IPS DF 19.7 (cell line): ENCODE measurements at regions not wholly inside any gene's neighbourhood (a gene's known extent, or its start where the extent isn't known, plus 50 kb on each side); places are given as distances from the start of the nearest gene placed in this dataset.
A peak's percentile ranks its signal among the peaks of the same experiment; 100 is the strongest.

Source experiments
- DNase-seq: peaks from one replicate; pipeline ENCODE4 v3.0.0-alpha.2; 2013; ENCODE audit warnings: low read depth, low spot score

DNA sequence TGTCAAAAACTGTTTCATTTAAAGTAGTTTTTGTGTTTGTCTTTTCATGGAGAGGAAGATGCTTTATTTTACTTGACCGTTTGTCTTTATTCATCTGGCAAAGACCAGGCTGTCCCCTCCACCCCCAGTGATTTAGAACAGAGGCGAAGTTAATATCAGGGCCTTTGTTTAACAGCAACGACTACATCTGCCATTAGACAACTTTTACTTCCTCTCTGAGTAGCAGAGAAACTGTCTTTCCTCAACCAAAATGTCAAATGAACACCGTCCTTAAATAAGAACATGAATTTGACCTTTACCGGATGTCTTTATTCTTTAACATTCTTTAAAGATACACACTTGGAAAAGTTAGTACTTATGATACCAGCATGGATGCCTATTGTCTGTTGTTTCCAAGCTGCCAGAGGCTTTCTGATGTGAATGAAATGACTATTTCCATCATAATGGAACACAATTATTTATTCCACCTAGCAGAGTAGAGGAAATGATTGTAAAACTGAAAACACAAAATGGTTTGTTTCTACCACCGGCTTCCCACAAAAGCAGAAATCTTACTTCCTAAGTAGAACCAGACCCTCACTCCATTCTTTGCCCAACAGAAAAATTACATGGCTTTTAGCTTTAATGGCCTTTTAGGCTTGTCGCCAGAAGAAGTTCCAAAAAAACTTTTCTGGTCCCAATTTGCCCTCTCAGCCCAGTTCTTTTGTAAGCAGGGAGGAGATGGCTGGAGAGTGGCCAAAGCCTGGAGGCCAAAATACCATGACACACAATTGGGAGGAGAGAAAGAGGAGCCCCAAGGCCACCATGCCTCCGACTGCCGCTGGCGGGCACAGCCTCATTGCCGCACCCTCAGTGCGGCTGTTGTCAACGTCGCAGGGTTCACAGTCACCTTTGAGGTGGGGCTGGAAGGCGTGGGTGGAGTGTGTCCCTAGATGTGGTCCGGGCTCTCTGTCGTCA lies 168.5 kb downstream of the TEX36 start:
- DNase-seq: no peak

DNA sequence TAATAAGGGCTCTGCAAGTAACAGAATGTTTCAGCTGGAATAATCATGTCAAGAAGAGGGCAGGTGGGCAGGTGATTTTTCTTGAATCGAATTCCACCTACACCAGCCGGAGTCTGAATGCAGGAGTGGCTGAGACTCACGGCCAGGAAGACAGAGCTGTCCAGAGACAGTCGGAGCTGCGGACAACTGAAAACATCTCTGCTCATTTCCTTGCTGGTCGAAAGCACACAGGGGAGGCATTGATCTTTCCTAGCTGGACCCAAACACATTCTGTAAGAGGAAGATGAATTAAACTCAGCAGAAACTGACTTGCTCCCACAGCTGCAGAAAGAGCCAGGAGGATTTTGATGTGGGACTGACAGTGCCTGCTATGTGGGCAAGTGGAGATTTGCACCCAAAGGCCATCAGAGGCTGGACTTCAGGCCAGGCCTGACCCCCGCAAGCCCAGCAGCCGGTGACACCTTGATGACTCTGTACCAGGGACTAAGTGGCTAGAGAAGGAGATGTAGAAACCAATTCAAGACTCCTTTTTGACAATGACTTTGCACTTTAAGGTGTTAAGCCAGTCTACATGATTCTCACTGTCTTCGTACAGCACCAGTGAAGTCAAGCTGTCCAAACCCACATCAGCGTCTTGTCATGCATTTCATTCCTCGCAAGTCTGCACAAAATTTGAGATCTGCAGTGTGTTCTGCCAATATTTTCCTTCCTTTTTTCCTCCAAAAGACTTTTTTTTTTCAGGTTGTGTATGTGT lies 169.4 kb downstream of the TEX36 start:
- no peak for DNase-seq

DNA sequence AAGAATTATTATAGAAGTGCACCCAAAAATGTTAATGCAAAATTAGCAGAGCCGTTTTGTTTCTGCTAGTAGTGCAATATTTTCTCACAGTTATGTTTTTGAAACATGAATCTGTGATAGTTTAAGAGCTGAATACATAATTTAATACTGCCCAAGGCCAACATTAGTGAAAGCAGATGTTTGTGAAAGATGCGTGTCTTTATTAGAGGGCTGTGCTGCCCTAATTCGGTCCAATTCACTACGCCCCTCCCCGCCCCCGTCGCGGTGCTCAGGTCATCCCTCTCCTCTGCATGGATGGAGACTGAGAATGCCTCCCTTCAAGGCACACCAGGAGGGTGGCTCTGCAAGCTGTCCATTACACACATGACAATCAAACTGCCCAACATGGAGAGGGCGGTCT lies 172.0 kb downstream of the TEX36 start:
- DNase-seq: no peak

DNA sequence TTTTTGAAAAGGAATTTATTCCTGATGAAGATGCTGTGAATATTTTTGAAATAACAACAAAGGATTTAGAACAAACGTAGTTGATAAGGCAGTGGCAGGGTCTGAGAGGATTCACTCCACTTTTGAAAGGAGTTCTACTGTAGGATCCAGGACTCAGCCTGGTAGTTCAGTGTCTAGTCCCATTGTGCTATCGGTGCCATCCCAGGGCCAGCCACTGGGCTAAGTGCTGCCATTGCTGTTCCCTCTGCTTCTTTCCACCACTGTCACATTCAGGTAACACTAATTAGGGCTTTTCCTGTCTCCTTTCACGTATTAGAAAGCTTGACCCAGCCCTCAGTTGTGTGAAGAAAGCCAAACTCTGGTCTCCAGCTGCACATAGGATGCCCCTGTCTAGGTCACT lies 177.3 kb downstream of the TEX36 start:
- DNase-seq: no peak

DNA sequence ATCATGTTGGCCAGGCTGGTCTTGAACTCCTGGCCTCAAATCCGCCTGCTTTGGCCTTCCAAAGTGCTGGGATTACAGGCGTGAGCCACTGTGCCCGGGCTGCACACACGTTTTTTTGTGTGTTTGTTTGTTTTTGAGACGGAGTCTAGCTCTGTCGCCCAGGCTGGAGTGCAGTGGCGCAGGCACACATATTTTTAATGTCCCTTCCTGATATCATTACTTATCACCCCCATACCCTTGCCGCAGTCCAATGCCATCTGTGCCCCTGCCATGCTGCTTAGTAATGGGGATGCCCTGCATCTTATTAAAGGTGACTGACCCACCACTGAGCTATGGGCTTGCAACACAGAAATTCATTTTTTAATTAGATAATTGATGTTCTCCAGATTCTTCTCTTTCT lies 180.7 kb downstream of the TEX36 start:
- no peak for DNase-seq

DNA sequence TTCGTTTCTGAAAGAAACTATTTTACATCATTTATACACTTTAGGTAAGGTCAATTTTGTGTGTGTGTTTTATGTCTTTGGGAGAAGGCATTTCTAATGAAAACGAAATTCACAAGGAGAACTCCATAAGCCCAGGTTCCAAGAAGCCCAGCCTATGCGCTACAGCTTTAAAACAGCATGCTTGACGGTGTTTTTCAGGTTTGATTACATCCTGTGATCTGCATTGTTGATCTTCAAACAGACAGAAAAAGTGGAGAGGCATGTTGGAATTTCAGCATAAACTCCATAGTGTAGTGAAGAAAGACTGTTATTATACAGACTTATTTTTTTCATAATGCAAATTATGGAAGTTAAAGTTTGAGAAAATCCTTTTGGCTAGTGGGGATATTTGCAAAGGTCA lies 187.6 kb downstream of the TEX36 start:
- no peak for DNase-seq

DNA sequence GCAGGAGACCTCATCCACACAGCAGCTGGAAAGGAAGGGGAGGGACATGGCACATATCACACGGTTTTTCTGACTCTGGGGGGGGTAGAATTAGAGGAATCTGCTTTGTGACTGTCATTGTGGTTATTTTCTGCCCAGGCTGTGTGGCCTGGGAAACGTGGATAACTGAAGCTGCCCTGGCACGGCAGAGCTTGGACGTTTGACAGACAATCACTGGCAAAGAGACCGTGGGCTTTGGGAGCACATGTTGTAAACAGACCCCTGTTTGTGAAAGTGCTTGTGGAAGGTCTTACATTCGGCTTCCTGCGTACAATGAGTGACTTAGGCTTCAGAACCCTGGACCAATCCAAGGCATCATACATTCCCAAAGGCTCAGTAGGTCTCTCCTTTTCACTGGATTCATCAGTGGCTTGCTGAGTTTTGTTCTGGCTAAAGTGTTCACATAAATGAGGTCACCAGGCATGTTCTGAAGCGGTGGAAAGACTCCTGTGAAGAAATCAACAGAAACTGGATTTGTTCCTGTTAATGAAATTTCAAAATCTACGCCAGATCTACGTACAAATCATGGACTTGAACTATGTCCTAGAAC lies 188.2 kb downstream of the TEX36 start:
- no peak for DNase-seq

DNA sequence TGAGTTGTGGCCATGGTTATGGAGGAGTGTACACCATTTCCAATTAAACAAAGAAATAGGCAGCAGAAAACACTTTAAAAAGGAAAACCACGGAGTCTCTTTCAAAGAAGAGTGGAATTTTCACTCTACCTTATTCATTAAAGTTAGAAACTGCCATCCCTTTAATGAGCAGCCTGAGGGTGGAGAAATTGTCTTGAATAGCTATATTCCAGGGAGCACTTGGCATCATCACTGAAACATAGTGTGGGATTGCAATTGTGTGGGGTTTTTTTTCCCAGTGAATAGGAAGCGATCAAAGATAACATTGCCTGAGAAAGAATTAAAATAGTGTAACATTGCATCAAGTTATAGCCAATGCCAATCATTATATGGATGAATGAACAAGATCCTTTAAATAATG lies 191.6 kb downstream of the TEX36 start:
- no peak for DNase-seq

DNA sequence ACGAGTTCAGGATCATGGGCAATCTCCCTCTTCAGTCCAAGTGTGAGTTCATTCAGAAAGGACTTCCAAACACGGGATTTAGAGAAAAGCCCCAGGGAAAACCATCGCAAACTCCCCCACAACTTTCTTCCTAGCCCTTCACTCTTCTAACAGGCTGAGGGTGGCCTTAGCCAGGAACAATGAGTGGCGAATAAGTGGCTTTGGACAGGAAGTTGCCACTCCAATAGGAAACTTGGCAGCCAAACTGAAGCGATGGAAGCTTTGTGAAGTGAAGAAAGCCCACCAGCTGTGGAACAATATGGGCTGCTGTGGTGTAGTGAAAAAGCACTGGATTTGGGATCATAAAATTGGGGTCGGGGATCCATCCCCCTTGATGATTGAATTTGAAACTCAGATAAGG lies 193.2 kb downstream of the TEX36 start:
- no peak for DNase-seq

DNA sequence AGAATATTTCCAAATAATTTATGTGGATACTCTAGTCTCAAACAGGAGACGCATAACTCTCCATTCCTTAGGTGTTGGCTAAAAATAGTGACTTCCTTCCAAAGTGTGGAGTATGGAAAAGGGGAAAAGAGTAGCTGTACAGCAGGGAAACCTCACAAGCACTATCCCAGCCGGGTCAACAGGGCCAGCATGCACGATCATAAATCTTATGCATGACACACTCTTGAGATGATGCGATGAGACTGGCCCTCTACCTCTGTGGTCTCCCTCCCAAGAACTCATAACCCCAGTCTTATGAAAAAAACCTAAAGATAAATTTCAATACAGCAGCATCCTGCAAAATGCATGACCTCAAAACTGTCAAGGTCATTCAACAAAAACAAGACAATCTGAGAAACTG lies 197.3 kb downstream of the TEX36 start:
- DNase-seq: no peak

DNA sequence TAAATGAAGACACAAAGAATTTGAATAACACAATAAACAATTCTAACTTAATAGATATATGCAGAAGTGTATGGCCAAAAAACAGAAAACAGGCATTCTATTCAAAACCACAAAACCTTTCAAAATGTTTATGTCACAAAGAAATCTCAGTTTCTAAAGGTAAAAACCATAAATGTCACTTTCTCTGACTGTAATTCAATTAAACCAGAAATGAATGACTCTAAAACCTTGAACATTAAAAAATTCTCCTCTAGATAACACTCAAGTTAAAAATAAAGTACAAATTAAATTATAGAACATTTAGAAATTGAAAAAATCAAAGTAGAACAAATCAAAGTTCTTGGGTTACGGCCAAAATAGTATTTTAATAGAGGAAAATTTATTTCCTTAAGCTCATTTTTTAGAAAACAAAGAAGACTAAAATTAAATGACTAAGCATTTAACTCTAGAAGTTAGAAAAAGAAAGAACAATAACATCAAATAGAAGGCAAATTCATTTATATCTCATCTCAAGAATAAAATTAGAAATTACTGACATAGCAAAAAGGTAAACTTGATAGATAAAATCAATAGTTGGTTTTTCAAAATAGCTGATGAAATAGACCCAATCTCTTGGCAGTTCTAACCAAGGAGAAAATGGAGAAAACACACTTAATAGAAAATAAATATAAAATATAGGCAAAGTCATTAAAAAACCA lies 198.8 kb downstream of the TEX36 start:
- no peak for DNase-seq

DNA sequence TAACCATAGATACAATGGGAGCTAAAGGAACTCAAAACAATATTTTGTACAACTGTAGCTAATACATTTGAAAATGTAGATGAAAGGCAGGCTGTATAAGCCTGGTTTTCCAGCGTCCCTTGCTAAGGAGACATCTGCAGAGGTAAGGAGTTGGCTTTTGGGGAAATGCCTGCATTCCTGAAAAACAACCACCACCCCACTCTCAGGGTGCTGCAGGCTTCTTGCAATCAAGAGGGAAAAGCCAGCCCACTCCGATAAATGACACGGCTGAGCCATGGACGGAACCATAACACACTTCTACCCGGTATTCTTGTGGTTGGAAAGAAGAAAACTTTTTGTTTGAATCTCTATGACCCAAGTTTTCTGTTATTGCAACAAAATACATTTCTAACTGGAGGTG lies 200.3 kb downstream of the TEX36 start:
- peak; percentile 5 for DNase-seq

DNA sequence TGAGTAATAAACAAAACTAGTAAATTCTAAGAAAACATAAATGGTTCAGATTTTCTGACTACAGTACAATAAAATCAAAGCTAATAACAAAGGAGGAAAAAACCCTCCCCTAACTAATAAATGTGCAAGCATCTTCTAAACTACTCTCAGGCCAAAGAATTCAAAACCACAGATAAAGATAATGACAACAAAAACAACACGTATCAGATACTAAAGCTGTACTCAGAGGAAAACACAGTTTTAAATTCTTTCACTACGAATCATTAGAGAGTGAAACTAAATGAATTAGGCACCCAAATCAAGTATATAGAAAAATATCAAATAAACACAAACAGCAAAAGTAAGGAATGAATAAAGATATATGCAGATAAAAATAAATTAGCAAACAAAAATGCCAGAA lies 200.9 kb downstream of the TEX36 start:
- DNase-seq: no peak

DNA sequence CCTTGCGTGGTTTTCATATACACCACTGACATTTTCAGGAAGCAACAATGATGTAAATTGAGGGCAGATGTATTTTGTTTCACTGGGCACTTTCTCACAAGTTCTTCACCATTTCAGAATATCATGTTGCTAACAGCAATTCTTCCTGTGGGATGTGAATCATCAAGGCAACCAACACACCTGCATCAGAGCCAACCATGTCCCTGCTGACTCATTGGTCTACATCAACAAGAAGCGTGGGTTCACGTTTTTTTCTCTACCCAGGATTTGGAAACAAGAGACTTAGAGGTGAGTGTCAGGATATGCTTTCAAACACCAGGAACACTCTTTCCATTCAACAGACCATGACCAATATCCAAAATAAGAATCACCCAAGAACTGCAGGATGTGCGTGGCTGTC lies 203.9 kb downstream of the TEX36 start:
- no peak for DNase-seq

DNA sequence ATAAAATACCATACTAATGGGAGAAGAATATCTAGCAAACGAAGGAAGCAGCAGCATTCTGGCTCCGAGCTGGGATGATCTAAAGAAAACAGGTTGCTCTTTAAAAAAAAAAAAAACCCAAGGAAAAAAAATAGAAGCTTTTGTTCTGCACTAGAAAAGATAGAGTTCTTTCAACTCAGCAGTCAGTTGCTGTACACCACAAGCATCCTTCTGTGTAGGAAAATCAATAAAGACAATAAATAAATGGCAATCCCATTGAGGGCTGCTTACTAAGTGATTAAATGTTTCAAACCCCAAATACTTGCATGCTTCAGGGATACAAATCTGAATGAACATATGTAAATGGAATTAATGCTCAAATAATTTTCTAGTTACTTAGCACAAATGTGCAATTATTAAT lies 207.1 kb downstream of the TEX36 start:
- no peak for DNase-seq

DNA sequence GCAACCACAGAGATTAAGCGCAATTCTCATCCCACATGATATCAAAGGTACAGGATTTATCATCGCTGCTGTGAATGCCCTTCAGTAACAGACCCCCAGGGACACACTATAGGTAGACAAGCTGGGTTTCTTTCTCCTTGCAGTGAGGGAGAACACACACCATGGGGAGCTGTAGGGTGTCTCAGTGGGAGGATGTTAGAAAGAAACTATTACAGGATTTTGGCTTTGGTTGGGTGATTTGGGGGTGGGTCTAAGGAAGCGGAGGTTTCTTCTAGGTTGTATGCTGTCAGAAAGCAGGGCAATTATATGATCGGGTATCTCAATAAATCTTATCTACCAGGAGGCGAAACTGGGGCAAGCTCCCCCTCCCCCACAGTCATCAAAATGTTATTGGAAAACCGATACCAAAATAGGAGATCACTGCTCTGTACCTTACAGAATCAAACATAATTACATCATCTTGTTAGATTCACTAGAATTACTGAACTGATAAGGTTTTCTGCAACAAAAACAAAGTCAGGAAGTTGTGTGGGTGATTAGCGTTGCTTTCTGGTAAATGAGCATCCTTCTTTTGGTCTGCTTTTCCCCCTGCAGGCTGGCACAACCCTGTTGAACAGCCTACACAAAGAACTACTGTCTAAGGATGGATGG lies 209.7 kb downstream of the TEX36 start:
- DNase-seq: no peak

DNA sequence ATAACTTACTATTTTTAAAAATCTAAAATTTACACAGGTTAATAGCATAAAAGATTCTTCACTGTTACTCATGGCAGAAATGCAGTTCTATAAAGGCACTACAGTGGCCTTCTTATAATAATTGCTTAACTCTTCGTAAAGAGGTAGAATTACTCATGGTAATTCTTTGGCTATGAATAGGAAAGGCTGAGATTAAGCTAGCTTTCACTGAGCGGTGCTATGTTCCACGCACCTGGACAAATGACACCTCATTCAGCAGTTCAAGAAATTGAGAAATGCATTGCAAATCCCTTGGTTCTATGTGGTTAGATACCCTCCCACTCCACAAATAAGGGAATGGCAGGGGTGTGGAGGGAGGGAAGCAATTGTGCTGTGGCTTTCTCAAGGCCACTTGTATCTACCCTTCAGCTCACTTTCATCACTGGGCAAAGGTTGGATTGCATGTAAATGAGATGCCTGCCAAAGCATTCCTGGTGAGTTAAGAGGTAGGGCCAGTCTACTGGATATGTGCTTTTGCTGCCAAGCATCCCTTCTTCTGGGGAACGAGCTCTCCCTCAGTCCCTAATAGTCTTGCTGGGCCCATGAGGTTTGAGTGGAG lies 210.9 kb downstream of the TEX36 start:
- DNase-seq: no peak

DNA sequence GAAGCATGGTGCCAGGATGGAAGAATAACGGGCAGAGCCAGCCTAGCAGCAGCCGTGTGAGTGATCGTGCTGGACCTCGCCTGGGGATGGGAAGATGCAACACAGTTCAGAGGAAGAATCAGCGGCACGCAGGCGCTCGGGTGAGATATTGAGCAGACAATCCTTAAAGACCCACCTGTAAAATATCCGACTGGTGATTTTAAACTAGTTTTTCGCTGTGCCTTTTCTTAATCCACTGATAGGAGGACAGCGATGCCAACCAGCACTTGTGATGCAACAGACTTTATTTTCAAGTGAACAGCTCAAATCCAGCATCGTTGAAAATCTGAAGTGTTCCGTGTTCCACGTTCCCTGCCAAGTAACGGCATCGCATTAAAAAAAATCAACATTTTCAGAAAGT lies 214.7 kb downstream of the TEX36 start:
- no peak for DNase-seq

DNA sequence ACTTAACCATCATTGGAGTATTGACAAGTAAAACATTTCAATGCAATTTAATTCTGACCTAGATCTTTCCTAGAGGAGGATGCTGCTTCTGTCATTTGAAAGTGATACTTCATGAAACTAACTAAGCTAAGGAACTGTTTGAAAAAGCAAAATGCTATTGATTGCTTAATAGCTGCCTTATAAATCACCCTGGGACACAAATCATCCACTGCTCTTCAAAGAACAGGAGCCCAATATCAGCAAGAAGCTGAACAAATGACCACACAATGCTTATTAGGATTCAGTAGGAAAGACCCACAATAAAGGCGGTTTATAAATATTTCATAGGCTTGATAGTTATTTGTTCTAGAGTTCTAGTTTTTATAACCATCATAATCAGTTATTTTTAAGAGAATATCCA lies 216.3 kb downstream of the TEX36 start:
- DNase-seq: no peak

DNA sequence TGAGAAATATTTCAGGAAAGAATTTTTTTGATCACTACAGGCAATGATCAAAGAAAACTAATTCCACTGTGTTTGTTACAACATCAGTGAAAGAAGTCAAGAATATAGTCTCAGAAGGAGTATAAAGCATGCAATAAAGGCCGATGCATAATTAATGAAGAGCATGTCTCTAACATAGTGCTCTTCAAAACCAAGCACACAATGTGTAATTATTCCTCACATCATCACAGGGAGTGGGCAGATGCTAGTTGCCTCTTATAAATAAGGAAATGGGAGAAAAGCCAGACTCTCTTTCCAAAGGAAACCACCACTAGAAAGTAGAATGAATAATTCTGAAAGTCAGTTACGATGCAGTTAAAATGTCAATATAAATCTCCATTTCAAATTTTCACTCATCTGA lies 220.1 kb downstream of the TEX36 start:
- no peak for DNase-seq

DNA sequence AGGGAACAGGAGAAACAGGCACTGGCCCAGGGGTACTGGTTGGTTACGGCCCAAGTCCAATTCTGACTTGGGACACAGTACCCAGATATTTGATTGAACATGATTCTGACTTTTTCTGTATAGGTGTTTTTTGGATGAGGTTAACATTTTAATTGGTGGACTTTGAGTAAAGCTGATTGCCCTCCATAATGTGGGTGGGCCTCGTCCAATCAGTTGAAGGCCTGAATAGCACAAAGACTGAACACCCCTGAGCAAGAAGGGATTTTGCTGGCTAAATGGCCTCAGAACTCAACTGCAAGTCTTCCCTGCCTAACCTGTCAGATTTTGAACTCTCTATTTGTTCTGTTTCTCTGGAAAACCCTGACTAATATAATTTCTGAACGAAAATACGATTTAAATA lies 222.6 kb downstream of the TEX36 start:
- no peak for DNase-seq
